Epithelial cell of esophagus (primary cell): ENCODE measurements at regions not wholly inside any gene's neighbourhood (a gene's known extent, or its start where the extent isn't known, plus 50 kb on each side); places are given as distances from the start of the nearest gene placed in this dataset.

Source experiments
- DNase-seq: peaks from one replicate; pipeline ENCODE4 v3.0.0; 2010; ENCODE audit warnings: low read depth
- H3K4me3 ChIP-seq: 2 replicates; pipeline ENCODE4 v1.5.1; 2011; ENCODE audit warnings: mild to moderate bottlenecking, low read length, control low read depth
- TF ChIP-seq, protein P1 (sequence below): IDR thresholded peaks from 2 replicates; pipeline ENCODE4 v1.5.1; 2011; ENCODE audit warnings: low read depth, mild to moderate bottlenecking, low read length, control low read depth, inconsistent platforms; ENCODE audit not compliant: insufficient read depth; ENCODE audit errors: missing control alignments

DNA sequence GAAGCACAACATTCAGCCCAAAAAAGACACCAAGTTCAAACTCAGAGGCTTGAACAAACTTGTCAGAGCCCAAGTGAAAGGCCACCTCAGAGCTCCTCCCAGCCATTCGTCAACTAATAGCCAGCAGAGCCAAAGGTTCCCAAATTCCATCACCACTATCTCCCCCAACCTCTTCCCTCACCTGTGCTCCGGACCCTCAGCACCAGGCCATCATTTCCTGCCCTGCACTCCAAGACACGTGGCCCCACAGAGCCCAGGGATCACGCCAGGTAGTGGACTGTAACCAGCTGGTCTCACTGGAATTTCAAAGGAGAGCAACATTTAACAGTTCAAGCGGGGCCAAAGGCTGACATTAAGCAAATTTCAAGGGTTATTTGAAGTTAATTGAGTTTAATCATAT is 245.2 kb upstream of the IGF1R start:
- TF ChIP-seq, protein P1, sequence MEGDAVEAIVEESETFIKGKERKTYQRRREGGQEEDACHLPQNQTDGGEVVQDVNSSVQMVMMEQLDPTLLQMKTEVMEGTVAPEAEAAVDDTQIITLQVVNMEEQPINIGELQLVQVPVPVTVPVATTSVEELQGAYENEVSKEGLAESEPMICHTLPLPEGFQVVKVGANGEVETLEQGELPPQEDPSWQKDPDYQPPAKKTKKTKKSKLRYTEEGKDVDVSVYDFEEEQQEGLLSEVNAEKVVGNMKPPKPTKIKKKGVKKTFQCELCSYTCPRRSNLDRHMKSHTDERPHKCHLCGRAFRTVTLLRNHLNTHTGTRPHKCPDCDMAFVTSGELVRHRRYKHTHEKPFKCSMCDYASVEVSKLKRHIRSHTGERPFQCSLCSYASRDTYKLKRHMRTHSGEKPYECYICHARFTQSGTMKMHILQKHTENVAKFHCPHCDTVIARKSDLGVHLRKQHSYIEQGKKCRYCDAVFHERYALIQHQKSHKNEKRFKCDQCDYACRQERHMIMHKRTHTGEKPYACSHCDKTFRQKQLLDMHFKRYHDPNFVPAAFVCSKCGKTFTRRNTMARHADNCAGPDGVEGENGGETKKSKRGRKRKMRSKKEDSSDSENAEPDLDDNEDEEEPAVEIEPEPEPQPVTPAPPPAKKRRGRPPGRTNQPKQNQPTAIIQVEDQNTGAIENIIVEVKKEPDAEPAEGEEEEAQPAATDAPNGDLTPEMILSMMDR, result no peak
- DNase-seq, result no peak
- H3K4me3 ChIP-seq, result no peak overlapping the region

DNA sequence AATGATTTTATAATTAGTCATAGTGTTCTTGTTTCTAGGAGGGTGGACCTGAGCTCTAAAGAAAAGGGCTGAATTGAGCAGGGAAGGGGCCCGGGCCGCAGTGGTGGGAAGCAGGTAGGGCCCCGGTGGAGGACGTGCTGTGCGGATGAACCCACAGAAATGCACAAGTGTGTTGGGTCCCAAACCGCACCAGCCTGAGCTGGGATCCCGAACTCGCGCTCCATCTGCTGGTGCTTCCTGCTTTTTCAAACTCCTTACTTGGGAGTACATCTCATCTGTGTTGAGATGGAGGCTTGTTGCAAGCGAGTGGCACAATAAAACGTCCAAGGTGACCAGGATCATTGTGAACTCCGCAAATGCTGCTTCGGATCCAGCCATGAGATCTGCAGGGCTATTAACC is 244.8 kb upstream of the IGF1R start:
- no peak overlapping the region for H3K4me3 ChIP-seq
- DNase-seq, result no peak
- TF ChIP-seq, protein P1, result no peak

DNA sequence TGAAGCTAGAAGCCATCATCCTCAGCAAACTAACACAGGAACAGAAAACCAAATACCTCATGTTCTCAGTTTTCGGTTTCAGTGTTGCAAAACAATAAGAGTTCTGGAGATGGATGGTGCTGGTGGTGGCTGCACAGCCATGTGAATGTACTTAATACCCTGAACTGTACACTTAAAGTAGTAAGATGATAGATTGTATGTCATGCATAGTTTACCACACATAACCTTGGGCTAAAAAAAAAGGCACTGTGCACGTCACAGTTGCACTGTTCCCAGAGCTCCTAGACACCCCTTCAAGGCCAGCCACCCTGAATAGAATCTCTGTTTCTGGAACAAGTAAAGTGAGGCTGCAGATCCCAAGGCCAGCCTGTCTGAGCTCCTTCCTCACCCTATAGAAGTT is 243.3 kb upstream of the IGF1R start:
- TF ChIP-seq, protein P1, result no peak
- no peak for DNase-seq
- H3K4me3 ChIP-seq, result no peak overlapping the region

DNA sequence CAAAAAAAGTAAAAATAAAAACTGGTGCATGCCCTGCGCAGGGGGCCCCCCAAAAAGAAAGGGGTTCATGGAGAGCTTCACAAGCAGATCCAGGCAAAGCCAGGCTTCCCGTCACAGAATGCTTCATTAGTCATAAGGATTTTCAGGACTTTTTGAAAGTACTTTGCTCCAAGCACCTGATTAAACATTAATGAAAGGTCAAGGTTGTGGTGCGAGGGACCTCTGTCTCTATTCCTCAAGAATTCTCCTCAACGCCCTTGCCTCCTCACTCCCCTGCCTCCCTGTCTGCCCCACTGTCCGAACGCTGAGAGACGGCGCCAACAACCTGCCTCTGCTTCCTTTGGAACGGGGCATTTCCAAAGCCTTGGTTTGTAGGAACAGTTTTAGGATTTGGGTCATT is 240.1 kb upstream of the IGF1R start:
- DNase-seq, result no peak
- no peak overlapping the region for H3K4me3 ChIP-seq
- TF ChIP-seq, protein P1, result no peak

DNA sequence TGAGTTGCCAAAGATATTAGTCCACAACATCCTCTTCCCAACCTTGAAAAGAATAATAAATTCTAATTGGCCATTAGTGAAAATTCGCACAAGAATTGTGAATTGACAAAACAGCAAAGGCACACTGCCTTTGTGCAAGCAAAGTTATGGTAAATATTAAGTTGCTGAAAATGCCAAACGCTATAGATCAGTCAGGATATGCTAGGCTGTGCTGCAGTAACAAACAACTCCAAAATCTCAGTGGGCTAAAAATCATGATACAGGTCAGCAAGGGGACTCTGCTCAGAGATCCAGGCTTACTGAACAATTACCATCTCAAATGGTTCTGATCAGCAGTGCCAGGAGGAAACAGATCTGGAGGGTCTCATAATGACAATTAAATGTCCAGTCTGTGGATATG is 238.0 kb upstream of the IGF1R start:
- TF ChIP-seq, protein P1, result no peak
- DNase-seq, result no peak
- H3K4me3 ChIP-seq, result no peak overlapping the region

DNA sequence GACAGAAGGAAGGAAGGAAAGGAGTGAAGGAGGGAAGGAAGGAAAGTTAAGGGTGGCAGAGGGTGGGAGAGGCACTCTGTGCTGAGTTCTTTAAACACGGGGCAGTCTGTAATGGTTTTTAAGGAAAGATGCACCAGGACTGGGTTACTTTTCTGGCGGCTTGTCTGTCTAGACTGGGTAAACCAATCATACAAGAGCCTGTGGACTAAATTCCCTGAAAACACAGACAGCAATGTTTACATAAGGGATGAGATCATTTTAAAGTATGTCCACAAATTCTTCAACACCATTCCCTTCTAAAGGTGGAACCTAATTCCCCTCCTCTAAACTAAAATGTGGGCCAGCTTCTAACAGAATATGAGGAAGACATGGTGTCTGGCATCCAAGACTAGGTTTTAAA is 235.5 kb upstream of the IGF1R start:
- TF ChIP-seq, protein P1, result no peak
- DNase-seq, result peak; percentile 20
- H3K4me3 ChIP-seq, result no peak overlapping the region

DNA sequence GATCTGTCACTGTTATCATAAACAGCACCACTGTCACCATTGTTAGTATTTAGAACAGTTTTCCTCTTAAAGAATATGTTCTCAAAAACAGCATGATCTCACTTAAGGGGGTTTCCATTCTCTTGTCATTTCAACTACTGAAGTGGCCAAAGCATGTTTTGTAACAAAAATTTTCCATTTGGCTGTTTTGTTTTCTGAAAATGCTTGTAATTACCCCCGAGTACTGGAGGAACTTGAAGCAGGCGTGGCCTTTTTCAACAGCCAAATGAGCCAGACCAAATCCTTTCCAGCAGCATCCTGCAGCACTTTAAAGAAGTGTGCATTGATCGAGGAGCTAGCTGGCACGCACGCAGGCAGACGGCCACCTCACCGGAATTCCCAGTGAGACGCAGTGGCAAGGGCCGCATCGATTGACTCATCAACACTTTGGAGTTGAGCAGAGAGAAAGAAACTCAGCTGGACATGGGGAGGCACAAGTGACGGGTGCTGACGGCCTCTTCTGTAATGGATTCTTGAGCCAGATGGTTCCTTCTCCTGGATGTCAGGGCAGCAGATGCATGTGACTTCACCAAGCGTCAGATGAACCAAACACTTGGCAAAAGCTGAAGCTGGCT is 234.3 kb upstream of the IGF1R start:
- TF ChIP-seq, protein P1, result no peak
- DNase-seq, result peak; percentile 35
- H3K4me3 ChIP-seq, result no peak overlapping the region
